GM23338 (cell line): ENCODE measurements at regions not wholly inside any gene's neighbourhood (a gene's known extent, or its start where the extent isn't known, plus 50 kb on each side); places are given as distances from the start of the nearest gene placed in this dataset.

Experiments
- ATAC-seq: fragments of 200-7000 bp; cut with Tn5 transposase; 3 replicates; pipeline ENCODE4 v1.9.1; 2020
- DNase-seq: peaks from one replicate; pipeline ENCODE4 v3.0.0-alpha.2; 2015; ENCODE audit warnings: low spot score
- H2AFZ ChIP-seq: fragments of 200-600 bp; sonication (generic); 2 replicates; pipeline ENCODE4 v1.8.0; 2016; ENCODE audit warnings: antibody characterized with exemption, mild to moderate bottlenecking, moderate library complexity
- H3F3A ChIP-seq: fragments of 200-600 bp; sonication (generic); replicated peaks from 2 replicates; pipeline ENCODE4 v1.8.0; 2017; ENCODE audit warnings: antibody characterized with exemption, mixed run types, low read depth
- H3K27ac ChIP-seq: fragments of 200-600 bp; sonication (generic); 2 replicates; pipeline ENCODE4 v1.6.1; 2016; ENCODE audit warnings: low read depth
- H3K27me3 ChIP-seq: fragments of 200-600 bp; sonication (generic); 2 replicates; pipeline ENCODE4 v1.8.0; 2016; ENCODE audit warnings: mild to moderate bottlenecking, mixed run types, moderate library complexity; ENCODE audit not compliant: insufficient read depth
- H3K36me3 ChIP-seq: fragments of 200-600 bp; sonication (generic); 2 replicates; pipeline ENCODE4 v1.8.0; 2016; ENCODE audit warnings: mild to moderate bottlenecking; ENCODE audit not compliant: insufficient read depth
- H3K4me1 ChIP-seq: fragments of 200-600 bp; sonication (generic); 2 replicates; pipeline ENCODE4 v1.8.0; 2016; ENCODE audit warnings: mild to moderate bottlenecking, moderate library complexity; ENCODE audit not compliant: insufficient read depth
- H3K4me2 ChIP-seq: fragments of 200-600 bp; sonication (generic); 2 replicates; pipeline ENCODE4 v1.7.1; 2017; ENCODE audit warnings: mixed run types
- H3K4me3 ChIP-seq: fragments of 200-600 bp; sonication (generic); 2 replicates; pipeline ENCODE4 v1.6.1; 2016; ENCODE audit warnings: mixed run types
- H3K79me2 ChIP-seq: fragments of 200-600 bp; sonication (generic); replicated peaks from 2 replicates; pipeline ENCODE4 v1.8.0; 2017; ENCODE audit warnings: mild to moderate bottlenecking; ENCODE audit not compliant: insufficient read depth
- H3K9me2 ChIP-seq: fragments of 200-600 bp; sonication (generic); 2 replicates; pipeline ENCODE4 v1.8.0; 2017; ENCODE audit not compliant: insufficient read depth
- H4K20me1 ChIP-seq: fragments of 200-600 bp; sonication (generic); replicated peaks from 2 replicates; pipeline ENCODE4 v1.8.0; 2017; ENCODE audit warnings: mild to moderate bottlenecking; ENCODE audit not compliant: insufficient read depth
- H3K27ac Mint-ChIP-seq: 2 replicates; pipeline ENCODE4 v1.8.0; 2020; ENCODE audit warnings: inconsistent platforms, mild to moderate bottlenecking, moderate library complexity, mixed read lengths
- H3K27me3 Mint-ChIP-seq: 3 replicates; pipeline ENCODE4 v1.8.0; 2022; ENCODE audit warnings: low read depth, mild to moderate bottlenecking, moderate library complexity, mixed read lengths, inconsistent platforms; ENCODE audit not compliant: insufficient read depth, poor library complexity
- H3K36me3 Mint-ChIP-seq: 3 replicates; pipeline ENCODE4 v1.8.0; 2021; ENCODE audit warnings: low read depth, mild to moderate bottlenecking, inconsistent platforms, moderate library complexity, mixed read lengths
- H3K4me1 Mint-ChIP-seq: 3 replicates; pipeline ENCODE4 v1.8.0; 2020; ENCODE audit warnings: mild to moderate bottlenecking, inconsistent platforms, mixed read lengths
- H3K4me3 Mint-ChIP-seq: 3 replicates; pipeline ENCODE4 v1.8.0; 2021; ENCODE audit warnings: moderate library complexity, mild to moderate bottlenecking, inconsistent platforms, mixed read lengths
- H3K9me3 Mint-ChIP-seq: 3 replicates; pipeline ENCODE4 v1.8.0; 2020; ENCODE audit warnings: moderate library complexity, mild to moderate bottlenecking, inconsistent platforms, mixed read lengths
- CREB1 ChIP-seq: fragments of 250-450 bp; sonication (Bioruptor Pico); IDR thresholded peaks from 2 replicates; pipeline ENCODE4 v1.5.0; 2020; ENCODE audit warnings: low read depth, mild to moderate bottlenecking, moderate library complexity
- CTCF ChIP-seq, 2 experiments: fragments of 200-600 bp in 1 of 2; sonication (generic) in 1 of 2; conservative IDR thresholded peaks; 2 replicates each; pipeline versions ENCODE4 v1.5.1 to v1.6.1; 2016 to 2017; ENCODE audit warnings: antibody characterized with exemption in 2 of 2, low read depth in 2 of 2, mild to moderate bottlenecking in 2 of 2, moderate library complexity in 1 of 2
- ETS1 ChIP-seq: IDR thresholded peaks from 2 replicates; pipeline ENCODE4 v1.6.1; 2016; ENCODE audit warnings: antibody characterized with exemption
- EZH2 ChIP-seq: fragments of 200-600 bp; sonication (generic); IDR thresholded peaks from one replicate; pipeline ENCODE4 v1.8.0; 2017; ENCODE audit warnings: antibody characterized with exemption, mild to moderate bottlenecking, low read depth; ENCODE audit not compliant: unreplicated experiment
- EZH2phosphoT487 ChIP-seq: fragments of 200-600 bp; sonication (generic); IDR thresholded peaks from one replicate; pipeline ENCODE4 v1.8.1; 2018; ENCODE audit warnings: antibody characterized with exemption; ENCODE audit not compliant: unreplicated experiment
- JUNB ChIP-seq: IDR thresholded peaks from one replicate; pipeline ENCODE4 v1.6.1; 2016; ENCODE audit warnings: antibody characterized with exemption; ENCODE audit not compliant: unreplicated experiment
- POLR2AphosphoS5 ChIP-seq: IDR thresholded peaks from 2 replicates; pipeline ENCODE4 v1.6.1; 2016; ENCODE audit warnings: antibody characterized with exemption, low read depth
- REST ChIP-seq: IDR thresholded peaks from one replicate; pipeline ENCODE4 v1.6.1; 2018; ENCODE audit warnings: antibody characterized with exemption; ENCODE audit not compliant: unreplicated experiment
- STAT1 ChIP-seq: IDR thresholded peaks from one replicate; pipeline ENCODE4 v1.6.1; 2016; ENCODE audit warnings: antibody characterized with exemption; ENCODE audit not compliant: unreplicated experiment
- ZNF114 ChIP-seq: fragments of 250-450 bp; sonication (Bioruptor Pico); IDR thresholded peaks from 2 replicates; pipeline ENCODE4 v1.5.0; 2020; ENCODE audit warnings: mild to moderate bottlenecking, moderate library complexity
- ZNF331 ChIP-seq: fragments of 250-450 bp; sonication (Bioruptor Pico); IDR thresholded peaks from 2 replicates; pipeline ENCODE4 v1.5.0; 2020; ENCODE audit warnings: low read depth, mild to moderate bottlenecking, moderate library complexity
- ZNF462 ChIP-seq: fragments of 250-450 bp; sonication (Bioruptor Pico); IDR thresholded peaks from 2 replicates; pipeline ENCODE4 v1.5.0; 2020; ENCODE audit warnings: mild to moderate bottlenecking, moderate library complexity

- ATAC-seq (no peak), DNase-seq (no peak)
- H3K4me2 ChIP-seq = no peak overlapping the region
- H3K27ac ChIP-seq = no peak overlapping the region
- no peak for TF ChIP-seq ETS1
- no peak for TF ChIP-seq EZH2phosphoT487
- no peak for TF ChIP-seq POLR2AphosphoS5
- TF ChIP-seq REST = no peak
- TF ChIP-seq JUNB = no peak
- no peak for TF ChIP-seq CREB1 (CRISPR knock-in tag)
- no peak for TF ChIP-seq EZH2
- TF ChIP-seq ZNF331 (CRISPR knock-in tag) = no peak
- no peak for TF ChIP-seq CTCF (conservative IDR thresholded peaks at IDR 0.05; ENCODE audit: low read depth in 2 of 2)
- no peak for TF ChIP-seq STAT1
- no peak for TF ChIP-seq ZNF462 (CRISPR knock-in tag)
- TF ChIP-seq ZNF114 (CRISPR knock-in tag) = no peak
- no peaks in the 10 kb centered on the region for H3K4me1 ChIP-seq
- H3K27me3 ChIP-seq = no peaks in the 10 kb centered on the region
- H3K27ac Mint-ChIP-seq = no peak overlapping the region
- no peak overlapping the region for H3K4me3 ChIP-seq
- H3F3A ChIP-seq = no peaks in the 10 kb centered on the region
- H3K36me3 ChIP-seq = no peaks in the 10 kb centered on the region
- H3K79me2 ChIP-seq = no peaks in the 10 kb centered on the region
- H3K27me3 Mint-ChIP-seq = peaks cover 7% of the 10 kb centered on the region
- H4K20me1 ChIP-seq = no peaks in the 10 kb centered on the region
- H3K9me2 ChIP-seq = no peaks in the 10 kb centered on the region
- H3K9me3 Mint-ChIP-seq = peaks cover 33% of the 10 kb centered on the region
- H3K4me1 Mint-ChIP-seq = no peaks in the 10 kb centered on the region
- H3K4me3 Mint-ChIP-seq = no peak overlapping the region
- no peak overlapping the region for H2AFZ ChIP-seq
- peaks cover 16% of the 10 kb centered on the region for H3K36me3 Mint-ChIP-seq
Measured at GRCh38 chr2:2757764-2758163, 426.7 kb upstream of the MYT1L start.
